ENCODE measurements at regions not wholly inside any gene's neighbourhood (a gene's known extent, or its start where the extent isn't known, plus 50 kb on each side); places are given as distances from the start of the nearest gene placed in this dataset.

GRCh38 chr18:78924301-78924700 is 55.3 kb upstream of the SALL3 start:
- no peak for DNase-seq (ENCODE audit: low read depth, low spot score)

- no peak for DNase-seq (ENCODE audit: low read depth, low spot score)
Measured at GRCh38 chr18:78924786-78925540, 54.7 kb upstream of the SALL3 start.

DNA sequence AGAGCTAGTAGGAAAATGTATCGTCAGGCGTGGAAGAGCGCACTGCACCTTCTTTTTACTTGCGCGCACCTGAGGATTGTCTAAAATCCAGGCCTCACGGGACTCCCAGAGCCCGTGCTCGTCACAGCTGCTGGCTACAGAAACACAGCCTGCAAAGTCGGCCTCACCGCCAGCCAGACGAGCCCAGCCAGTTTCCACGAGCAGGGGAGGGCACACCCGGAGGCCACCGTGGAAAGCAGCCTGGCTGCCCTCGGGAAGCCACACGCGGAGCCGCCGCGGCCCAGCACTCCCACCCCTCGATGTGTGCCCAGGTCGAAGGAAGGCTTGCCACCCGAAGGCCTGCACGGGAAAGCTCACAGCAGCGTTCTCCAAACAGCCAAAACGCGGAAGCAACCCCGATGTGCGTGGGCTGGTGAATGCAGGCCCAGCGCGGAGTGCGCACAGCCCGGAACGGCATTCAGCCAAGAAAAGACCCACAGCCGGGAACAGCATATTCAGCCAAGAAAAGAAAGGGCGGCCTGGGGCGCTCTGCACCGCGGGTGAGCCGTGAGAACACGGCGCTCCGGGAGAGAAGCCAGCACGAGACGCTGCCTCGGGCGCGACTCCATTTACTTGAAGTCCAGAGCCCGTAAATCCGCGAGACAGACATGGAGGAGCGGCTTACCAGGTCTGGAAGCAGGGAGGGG is 53.9 kb upstream of the SALL3 start:
- DNase-seq (ENCODE audit: low read depth, low spot score) = no peak

DNA sequence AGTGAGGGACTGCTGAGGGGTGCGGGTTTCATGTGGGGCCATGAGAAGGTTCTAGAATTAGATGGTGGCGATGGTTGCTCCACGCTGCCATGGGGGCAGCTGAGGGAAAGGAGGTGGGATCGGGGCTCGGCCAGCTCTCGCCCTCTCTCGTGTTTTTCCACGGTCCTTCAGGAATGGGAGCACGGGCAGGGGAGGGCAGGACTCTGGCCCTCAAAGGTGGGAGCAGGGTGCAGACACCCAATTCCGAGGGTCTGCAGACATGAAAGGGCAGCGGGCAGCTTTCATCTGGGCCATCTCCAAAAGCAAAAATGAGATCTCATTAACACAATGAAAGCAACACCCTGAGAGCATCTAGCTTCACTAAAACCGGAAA is 53.4 kb upstream of the SALL3 start:
- DNase-seq (ENCODE audit: low read depth, low spot score) = no peak

- DNase-seq (ENCODE audit: low read depth, low spot score) = no peak
Measured at GRCh38 chr18:78927156-78927555, 52.5 kb upstream of the SALL3 start.

GRCh38 chr18:78927616-78928015 is 52.0 kb upstream of the SALL3 start:
- no peak for DNase-seq (ENCODE audit: low read depth, low spot score)

- DNase-seq (ENCODE audit: low read depth, low spot score) = no peak
Measured at GRCh38 chr18:78928076-78928475, 51.5 kb upstream of the SALL3 start.

DNA sequence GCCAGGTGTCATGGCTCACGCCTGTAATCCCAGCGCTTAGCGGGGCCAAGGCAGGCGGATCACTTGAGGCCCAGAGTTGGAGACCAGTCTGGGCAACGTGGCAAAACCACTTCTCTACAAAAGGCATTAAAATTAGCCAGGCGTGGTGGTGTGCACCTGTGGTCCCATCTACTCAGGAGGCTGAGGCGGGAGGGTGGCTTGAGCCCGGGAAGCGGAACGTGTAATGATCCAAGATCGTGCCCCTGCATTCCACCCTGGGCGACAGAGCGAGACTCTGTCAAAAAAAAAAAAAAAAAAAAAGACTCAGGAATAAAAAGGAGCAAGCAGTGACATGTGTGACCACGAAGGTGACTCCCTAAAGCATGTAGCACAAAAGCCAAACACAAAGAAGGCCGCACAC is 50.1 kb upstream of the SALL3 start:
- DNase-seq (ENCODE audit: low read depth, low spot score) = no peak

Measured in iPS DF 19.7 (cell line).